ENCODE measurements at regions not wholly inside any gene's neighbourhood (a gene's known extent, or its start where the extent isn't known, plus 50 kb on each side); places are given as distances from the start of the nearest gene placed in this dataset.

DNA sequence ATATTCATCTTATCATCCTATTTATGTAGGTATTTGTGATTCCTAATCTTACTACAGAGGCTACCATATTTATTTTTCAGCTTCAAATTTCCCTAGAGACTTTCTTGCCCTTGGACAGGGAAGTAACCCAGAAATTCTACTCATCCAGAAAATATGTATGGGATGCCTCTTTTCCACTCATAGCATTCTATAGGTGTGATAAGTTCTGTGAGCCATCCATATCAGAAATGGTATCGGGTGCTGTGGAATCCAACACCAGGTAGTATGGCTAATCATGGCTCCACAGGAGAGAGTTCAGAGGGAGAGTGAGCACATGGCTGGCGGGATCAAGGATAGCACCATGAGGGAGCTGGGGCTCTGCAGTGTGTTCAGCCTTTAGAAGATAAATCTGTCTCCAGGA is 349.3 kb upstream of the ACTBL2 start (continued):
- TF ChIP-seq, protein P1, sequence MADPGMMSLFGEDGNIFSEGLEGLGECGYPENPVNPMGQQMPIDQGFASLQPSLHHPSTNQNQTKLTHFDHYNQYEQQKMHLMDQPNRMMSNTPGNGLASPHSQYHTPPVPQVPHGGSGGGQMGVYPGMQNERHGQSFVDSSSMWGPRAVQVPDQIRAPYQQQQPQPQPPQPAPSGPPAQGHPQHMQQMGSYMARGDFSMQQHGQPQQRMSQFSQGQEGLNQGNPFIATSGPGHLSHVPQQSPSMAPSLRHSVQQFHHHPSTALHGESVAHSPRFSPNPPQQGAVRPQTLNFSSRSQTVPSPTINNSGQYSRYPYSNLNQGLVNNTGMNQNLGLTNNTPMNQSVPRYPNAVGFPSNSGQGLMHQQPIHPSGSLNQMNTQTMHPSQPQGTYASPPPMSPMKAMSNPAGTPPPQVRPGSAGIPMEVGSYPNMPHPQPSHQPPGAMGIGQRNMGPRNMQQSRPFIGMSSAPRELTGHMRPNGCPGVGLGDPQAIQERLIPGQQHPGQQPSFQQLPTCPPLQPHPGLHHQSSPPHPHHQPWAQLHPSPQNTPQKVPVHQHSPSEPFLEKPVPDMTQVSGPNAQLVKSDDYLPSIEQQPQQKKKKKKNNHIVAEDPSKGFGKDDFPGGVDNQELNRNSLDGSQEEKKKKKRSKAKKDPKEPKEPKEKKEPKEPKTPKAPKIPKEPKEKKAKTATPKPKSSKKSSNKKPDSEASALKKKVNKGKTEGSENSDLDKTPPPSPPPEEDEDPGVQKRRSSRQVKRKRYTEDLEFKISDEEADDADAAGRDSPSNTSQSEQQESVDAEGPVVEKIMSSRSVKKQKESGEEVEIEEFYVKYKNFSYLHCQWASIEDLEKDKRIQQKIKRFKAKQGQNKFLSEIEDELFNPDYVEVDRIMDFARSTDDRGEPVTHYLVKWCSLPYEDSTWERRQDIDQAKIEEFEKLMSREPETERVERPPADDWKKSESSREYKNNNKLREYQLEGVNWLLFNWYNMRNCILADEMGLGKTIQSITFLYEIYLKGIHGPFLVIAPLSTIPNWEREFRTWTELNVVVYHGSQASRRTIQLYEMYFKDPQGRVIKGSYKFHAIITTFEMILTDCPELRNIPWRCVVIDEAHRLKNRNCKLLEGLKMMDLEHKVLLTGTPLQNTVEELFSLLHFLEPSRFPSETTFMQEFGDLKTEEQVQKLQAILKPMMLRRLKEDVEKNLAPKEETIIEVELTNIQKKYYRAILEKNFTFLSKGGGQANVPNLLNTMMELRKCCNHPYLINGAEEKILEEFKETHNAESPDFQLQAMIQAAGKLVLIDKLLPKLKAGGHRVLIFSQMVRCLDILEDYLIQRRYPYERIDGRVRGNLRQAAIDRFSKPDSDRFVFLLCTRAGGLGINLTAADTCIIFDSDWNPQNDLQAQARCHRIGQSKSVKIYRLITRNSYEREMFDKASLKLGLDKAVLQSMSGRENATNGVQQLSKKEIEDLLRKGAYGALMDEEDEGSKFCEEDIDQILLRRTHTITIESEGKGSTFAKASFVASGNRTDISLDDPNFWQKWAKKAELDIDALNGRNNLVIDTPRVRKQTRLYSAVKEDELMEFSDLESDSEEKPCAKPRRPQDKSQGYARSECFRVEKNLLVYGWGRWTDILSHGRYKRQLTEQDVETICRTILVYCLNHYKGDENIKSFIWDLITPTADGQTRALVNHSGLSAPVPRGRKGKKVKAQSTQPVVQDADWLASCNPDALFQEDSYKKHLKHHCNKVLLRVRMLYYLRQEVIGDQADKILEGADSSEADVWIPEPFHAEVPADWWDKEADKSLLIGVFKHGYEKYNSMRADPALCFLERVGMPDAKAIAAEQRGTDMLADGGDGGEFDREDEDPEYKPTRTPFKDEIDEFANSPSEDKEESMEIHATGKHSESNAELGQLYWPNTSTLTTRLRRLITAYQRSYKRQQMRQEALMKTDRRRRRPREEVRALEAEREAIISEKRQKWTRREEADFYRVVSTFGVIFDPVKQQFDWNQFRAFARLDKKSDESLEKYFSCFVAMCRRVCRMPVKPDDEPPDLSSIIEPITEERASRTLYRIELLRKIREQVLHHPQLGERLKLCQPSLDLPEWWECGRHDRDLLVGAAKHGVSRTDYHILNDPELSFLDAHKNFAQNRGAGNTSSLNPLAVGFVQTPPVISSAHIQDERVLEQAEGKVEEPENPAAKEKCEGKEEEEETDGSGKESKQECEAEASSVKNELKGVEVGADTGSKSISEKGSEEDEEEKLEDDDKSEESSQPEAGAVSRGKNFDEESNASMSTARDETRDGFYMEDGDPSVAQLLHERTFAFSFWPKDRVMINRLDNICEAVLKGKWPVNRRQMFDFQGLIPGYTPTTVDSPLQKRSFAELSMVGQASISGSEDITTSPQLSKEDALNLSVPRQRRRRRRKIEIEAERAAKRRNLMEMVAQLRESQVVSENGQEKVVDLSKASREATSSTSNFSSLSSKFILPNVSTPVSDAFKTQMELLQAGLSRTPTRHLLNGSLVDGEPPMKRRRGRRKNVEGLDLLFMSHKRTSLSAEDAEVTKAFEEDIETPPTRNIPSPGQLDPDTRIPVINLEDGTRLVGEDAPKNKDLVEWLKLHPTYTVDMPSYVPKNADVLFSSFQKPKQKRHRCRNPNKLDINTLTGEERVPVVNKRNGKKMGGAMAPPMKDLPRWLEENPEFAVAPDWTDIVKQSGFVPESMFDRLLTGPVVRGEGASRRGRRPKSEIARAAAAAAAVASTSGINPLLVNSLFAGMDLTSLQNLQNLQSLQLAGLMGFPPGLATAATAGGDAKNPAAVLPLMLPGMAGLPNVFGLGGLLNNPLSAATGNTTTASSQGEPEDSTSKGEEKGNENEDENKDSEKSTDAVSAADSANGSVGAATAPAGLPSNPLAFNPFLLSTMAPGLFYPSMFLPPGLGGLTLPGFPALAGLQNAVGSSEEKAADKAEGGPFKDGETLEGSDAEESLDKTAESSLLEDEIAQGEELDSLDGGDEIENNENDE (IDR thresholded peaks at IDR 0.05; ENCODE audit: insufficient replicate concordance, low read length), result no peak
- TF ChIP-seq TEAD4 (IDR thresholded peaks at IDR 0.05; ENCODE audit: low read depth, low read length) (no peak), POU5F1 (IDR thresholded peaks at IDR 0.05; ENCODE audit: low read depth, low read length) (no peak), BRCA1 (IDR thresholded peaks at IDR 0.05; ENCODE audit: low read depth, low read length) (no peak), CEBPB (IDR thresholded peaks at IDR 0.05; ENCODE audit: low read depth, low read length) (no peak), SP1 (IDR thresholded peaks at IDR 0.05; ENCODE audit: low read depth, low read length) (no peak), ZNF274 (IDR thresholded peaks at IDR 0.05; ENCODE audit: borderline replicate concordance, extremely low read depth, low read length) (no peak), SP4 (IDR thresholded peaks at IDR 0.05; ENCODE audit: low read length) (no peak), RNF2 (IDR thresholded peaks at IDR 0.05; ENCODE audit: borderline replicate concordance, low read depth, low read length, missing control alignments, poor library complexity, severe bottlenecking) (no peak), BCL11A (IDR thresholded peaks at IDR 0.05; ENCODE audit: low read depth in 2 of 2, low read length in 2 of 2) (no peak), MAFK (IDR thresholded peaks at IDR 0.05; ENCODE audit: low read depth, low read length) (no peak), SIX5 (IDR thresholded peaks at IDR 0.05; ENCODE audit: low read depth, low read length) (no peak)

Measured in H1 (cell line).